ENCODE measurements at regions not wholly inside any gene's neighbourhood (a gene's known extent, or its start where the extent isn't known, plus 50 kb on each side); places are given as distances from the start of the nearest gene placed in this dataset.

- no peak overlapping the region for H3K4me3 ChIP-seq (replicated peaks; ENCODE audit: low read depth, low read length)
- H3K36me3 ChIP-seq (ENCODE audit: control insufficient read depth, insufficient read depth, low read length) = no peaks in the 10 kb centered on the region
- H3K27me3 ChIP-seq (replicated peaks; ENCODE audit: control insufficient read depth, insufficient read depth, low read length) = no peaks in the 10 kb centered on the region
- TF ChIP-seq CTCF (IDR thresholded peaks at IDR 0.05; ENCODE audit: insufficient read depth, low read length, poor library complexity, severe bottlenecking) = no peak
- DNase-seq (ENCODE audit: extremely low read depth, insufficient read length) = no peak
Observed at GRCh38 chr1:234958066-234958705, 170.5 kb downstream of the TOMM20 start.

- no peak for TF ChIP-seq CTCF (IDR thresholded peaks at IDR 0.05; ENCODE audit: insufficient read depth, low read length, poor library complexity, severe bottlenecking)
- Histone ChIP-seq H3K27me3 (replicated peaks; ENCODE audit: control insufficient read depth, insufficient read depth, low read length) (no peaks in the 10 kb centered on the region), H3K4me3 (replicated peaks; ENCODE audit: low read depth, low read length) (no peak overlapping the region), H3K36me3 (ENCODE audit: control insufficient read depth, insufficient read depth, low read length) (no peaks in the 10 kb centered on the region)
- no peak for DNase-seq (ENCODE audit: extremely low read depth, insufficient read length)
Observed at GRCh38 chr1:234957330-234958065, 171.1 kb downstream of the TOMM20 start.

- no peak for DNase-seq (ENCODE audit: extremely low read depth, insufficient read length)
- Histone ChIP-seq H3K36me3 (ENCODE audit: control insufficient read depth, insufficient read depth, low read length) (no peaks in the 10 kb centered on the region), H3K4me3 (replicated peaks; ENCODE audit: low read depth, low read length) (no peak overlapping the region), H3K27me3 (replicated peaks; ENCODE audit: control insufficient read depth, insufficient read depth, low read length) (no peaks in the 10 kb centered on the region)
- no peak for TF ChIP-seq CTCF (IDR thresholded peaks at IDR 0.05; ENCODE audit: insufficient read depth, low read length, poor library complexity, severe bottlenecking)
Observed at GRCh38 chr1:234956821-234957329, 171.8 kb downstream of the TOMM20 start.

- TF ChIP-seq CTCF (IDR thresholded peaks at IDR 0.05; ENCODE audit: insufficient read depth, low read length, poor library complexity, severe bottlenecking) = no peak
- peak; percentile 62 for DNase-seq (ENCODE audit: extremely low read depth, insufficient read length)
- H3K4me3 ChIP-seq (replicated peaks; ENCODE audit: low read depth, low read length) = peak overlapping the region; percentile 26; the same call in 1 of the 2 replicates
- no peaks in the 10 kb centered on the region for H3K27me3 ChIP-seq (replicated peaks; ENCODE audit: control insufficient read depth, insufficient read depth, low read length)
- no peaks in the 10 kb centered on the region for H3K36me3 ChIP-seq (ENCODE audit: control insufficient read depth, insufficient read depth, low read length)
Observed at GRCh38 chr1:234955107-234955731, 173.4 kb downstream of the TOMM20 start.

- TF ChIP-seq CTCF (IDR thresholded peaks at IDR 0.05; ENCODE audit: insufficient read depth, low read length, poor library complexity, severe bottlenecking) = no peak
- Histone ChIP-seq H3K4me3 (replicated peaks; ENCODE audit: low read depth, low read length) (peak overlapping the region; percentile 4), H3K36me3 (ENCODE audit: control insufficient read depth, insufficient read depth, low read length) (no peaks in the 10 kb centered on the region), H3K27me3 (replicated peaks; ENCODE audit: control insufficient read depth, insufficient read depth, low read length) (no peaks in the 10 kb centered on the region)
- DNase-seq (ENCODE audit: extremely low read depth, insufficient read length) = no peak
Observed at GRCh38 chr1:234954613-234955012, 174.0 kb downstream of the TOMM20 start.

Data from GM06990 (cell line).